Smooth muscle cell (in vitro differentiated cells): ENCODE measurements at regions not wholly inside any gene's neighbourhood (a gene's known extent, or its start where the extent isn't known, plus 50 kb on each side); places are given as distances from the start of the nearest gene placed in this dataset.

Source experiments
- DNase-seq: peaks from one replicate; lab custom pipeline; 2025; ENCODE audit not compliant: unreplicated experiment; lab: John Stamatoyannopoulos, UW
- H2AFZ ChIP-seq: fragments of 200-600 bp; sonication (generic); 2 replicates; pipeline ENCODE4 v1.6.0; 2016; ENCODE audit warnings: antibody characterized with exemption, low read depth, mild to moderate bottlenecking
- H3F3A ChIP-seq: fragments of 200-600 bp; sonication (generic); 2 replicates; pipeline ENCODE4 v1.6.0; 2017; ENCODE audit warnings: antibody characterized with exemption, low read depth
- H3K27ac ChIP-seq: fragments of 200-600 bp; sonication (generic); 2 replicates; pipeline ENCODE4 v1.5.1; 2016; ENCODE audit warnings: low read depth, mild to moderate bottlenecking
- H3K27me3 ChIP-seq: fragments of 200-600 bp; sonication (generic); 2 replicates; pipeline ENCODE4 v1.6.1; 2016; ENCODE audit warnings: low read depth, mild to moderate bottlenecking
- H3K36me3 ChIP-seq: fragments of 200-600 bp; sonication (generic); 2 replicates; pipeline ENCODE4 v1.5.1; 2016; ENCODE audit warnings: low read depth
- H3K4me1 ChIP-seq: fragments of 200-600 bp; sonication (generic); 2 replicates; pipeline ENCODE4 v1.5.1; 2016; ENCODE audit warnings: low read depth
- H3K4me2 ChIP-seq: fragments of 200-600 bp; sonication (generic); 2 replicates; pipeline ENCODE4 v1.6.0; 2016; ENCODE audit warnings: mild to moderate bottlenecking
- H3K4me3 ChIP-seq: fragments of 200-600 bp; sonication (generic); 2 replicates; pipeline ENCODE4 v1.5.1; 2016; ENCODE audit warnings: mild to moderate bottlenecking
- H3K79me2 ChIP-seq: fragments of 200-600 bp; sonication (generic); 2 replicates; pipeline ENCODE4 v1.6.0; 2016; ENCODE audit warnings: low read depth, mild to moderate bottlenecking
- H3K9ac ChIP-seq: fragments of 200-600 bp; sonication (generic); 2 replicates; pipeline ENCODE4 v1.6.0; 2016; ENCODE audit warnings: low read depth
- H3K9me3 ChIP-seq: fragments of 200-600 bp; sonication (generic); replicated peaks from 2 replicates; pipeline ENCODE4 v1.5.1; 2016; ENCODE audit warnings: low read depth
- H4K20me1 ChIP-seq: fragments of 200-600 bp; sonication (generic); 2 replicates; pipeline ENCODE4 v1.6.0; 2016; ENCODE audit warnings: low read depth
- WGBS: methylation state at CpG from one replicate; pipeline ENCODE4 v1.1.7; 2016; ENCODE audit warnings: low lambda C conversion rate; 5-methylcytosine and 5-hydroxymethylcytosine counted together
- TF ChIP-seq, protein P1 (sequence below): fragments of 200-600 bp; sonication (generic); IDR thresholded peaks from 2 replicates; pipeline ENCODE4 v1.5.1; 2017; ENCODE audit warnings: borderline replicate concordance, mild to moderate bottlenecking, antibody characterized with exemption; ENCODE audit not compliant: insufficient read depth, poor library complexity, severe bottlenecking

DNA sequence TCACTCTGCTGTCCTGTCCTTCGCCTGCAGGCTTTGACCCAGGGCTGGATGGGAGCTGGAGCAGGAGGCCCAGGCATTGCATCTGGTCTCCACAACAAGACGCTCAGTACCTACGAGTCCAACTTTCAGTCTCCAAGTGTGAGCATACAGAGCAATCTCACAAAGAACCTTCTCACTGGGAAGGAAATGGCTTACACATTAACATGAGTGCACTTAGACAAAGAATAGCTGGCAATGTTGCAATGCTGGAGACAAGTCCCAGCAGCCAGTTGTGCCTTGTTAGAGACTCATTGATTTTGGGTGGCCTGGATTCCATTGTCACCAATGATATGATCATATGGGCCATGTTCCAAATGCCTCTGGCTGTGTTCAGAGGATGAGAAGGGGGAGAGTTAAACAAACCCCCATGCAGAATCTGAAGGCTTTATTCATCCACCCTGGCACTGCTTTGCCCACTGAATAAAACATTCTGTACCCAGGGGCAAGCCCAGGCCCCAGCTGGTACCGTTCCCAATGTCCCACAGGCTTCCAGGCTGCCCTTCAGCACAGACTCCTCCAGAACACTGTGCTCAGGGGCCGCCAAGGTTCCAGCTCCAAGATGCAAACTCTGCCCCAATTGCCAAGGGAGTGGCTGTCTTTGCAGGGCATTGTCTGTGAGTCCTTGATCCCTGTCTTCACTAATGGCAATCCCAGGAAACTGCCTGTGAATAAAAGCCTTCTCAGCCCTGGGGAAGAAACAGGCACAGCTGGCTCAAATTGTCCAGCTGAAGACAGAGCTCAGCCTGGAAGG, 185.5 kb downstream of the HSD17B3 start:
- Histone ChIP-seq H3K4me3 (no peak overlapping the region), H3K9ac (no peak overlapping the region), H3K36me3 (no peaks in the 10 kb centered on the region), H3K4me2 (no peak overlapping the region), H3K9me3 (no peaks in the 10 kb centered on the region), H3K4me1 (no peaks in the 10 kb centered on the region), H3F3A (no peaks in the 10 kb centered on the region), H4K20me1 (no peaks in the 10 kb centered on the region), H3K27me3 (no peaks in the 10 kb centered on the region), H3K79me2 (no peaks in the 10 kb centered on the region), H3K27ac (no peak overlapping the region), H2AFZ (no peak overlapping the region)
- no peak for DNase-seq
- 96% methylated on average over 5 of the region's 5 CpGs for WGBS
- TF ChIP-seq, protein P1, sequence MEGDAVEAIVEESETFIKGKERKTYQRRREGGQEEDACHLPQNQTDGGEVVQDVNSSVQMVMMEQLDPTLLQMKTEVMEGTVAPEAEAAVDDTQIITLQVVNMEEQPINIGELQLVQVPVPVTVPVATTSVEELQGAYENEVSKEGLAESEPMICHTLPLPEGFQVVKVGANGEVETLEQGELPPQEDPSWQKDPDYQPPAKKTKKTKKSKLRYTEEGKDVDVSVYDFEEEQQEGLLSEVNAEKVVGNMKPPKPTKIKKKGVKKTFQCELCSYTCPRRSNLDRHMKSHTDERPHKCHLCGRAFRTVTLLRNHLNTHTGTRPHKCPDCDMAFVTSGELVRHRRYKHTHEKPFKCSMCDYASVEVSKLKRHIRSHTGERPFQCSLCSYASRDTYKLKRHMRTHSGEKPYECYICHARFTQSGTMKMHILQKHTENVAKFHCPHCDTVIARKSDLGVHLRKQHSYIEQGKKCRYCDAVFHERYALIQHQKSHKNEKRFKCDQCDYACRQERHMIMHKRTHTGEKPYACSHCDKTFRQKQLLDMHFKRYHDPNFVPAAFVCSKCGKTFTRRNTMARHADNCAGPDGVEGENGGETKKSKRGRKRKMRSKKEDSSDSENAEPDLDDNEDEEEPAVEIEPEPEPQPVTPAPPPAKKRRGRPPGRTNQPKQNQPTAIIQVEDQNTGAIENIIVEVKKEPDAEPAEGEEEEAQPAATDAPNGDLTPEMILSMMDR, result no peak

GRCh38 chr9:96115836-96116235, 186.1 kb downstream of the HSD17B3 start:
- H3K4me1 ChIP-seq, result no peaks in the 10 kb centered on the region
- 90% methylated on average over 4 of the region's 4 CpGs for WGBS
- H3K4me3 ChIP-seq, result no peak overlapping the region
- H3K27me3 ChIP-seq, result no peaks in the 10 kb centered on the region
- H3F3A ChIP-seq, result no peaks in the 10 kb centered on the region
- no peaks in the 10 kb centered on the region for H4K20me1 ChIP-seq
- no peaks in the 10 kb centered on the region for H3K79me2 ChIP-seq
- no peak overlapping the region for H3K27ac ChIP-seq
- H3K9me3 ChIP-seq, result no peaks in the 10 kb centered on the region
- no peaks in the 10 kb centered on the region for H3K36me3 ChIP-seq
- no peak overlapping the region for H2AFZ ChIP-seq
- no peak overlapping the region for H3K4me2 ChIP-seq
- no peak for DNase-seq
- TF ChIP-seq, protein P1, result no peak
- H3K9ac ChIP-seq, result no peak overlapping the region

DNA sequence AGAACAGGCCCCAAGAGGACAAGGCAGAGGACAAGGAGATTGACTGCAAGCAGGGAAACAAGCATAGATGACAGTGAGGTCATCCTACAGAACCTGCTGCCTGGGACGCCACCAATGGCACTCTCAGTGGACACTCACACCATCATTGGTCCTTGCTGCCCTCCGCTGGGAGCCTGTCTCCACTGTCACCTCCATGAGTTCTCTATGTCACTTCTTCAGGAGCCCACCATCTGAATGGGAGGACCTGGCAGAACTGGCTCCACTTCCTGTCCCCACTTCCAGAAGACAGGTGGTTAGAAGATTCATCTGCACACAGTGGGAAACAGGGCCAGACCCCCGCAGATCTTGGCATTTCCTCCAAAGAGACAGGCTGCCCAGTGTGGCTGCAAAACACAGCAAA, 188.9 kb downstream of the HSD17B3 start:
- WGBS, result 97% methylated on average over 3 of the region's 3 CpGs
- no peaks in the 10 kb centered on the region for H4K20me1 ChIP-seq
- H3K4me1 ChIP-seq, result no peaks in the 10 kb centered on the region
- H3K4me3 ChIP-seq, result no peak overlapping the region
- no peaks in the 10 kb centered on the region for H3K36me3 ChIP-seq
- H3K9me3 ChIP-seq, result no peaks in the 10 kb centered on the region
- no peaks in the 10 kb centered on the region for H3K27me3 ChIP-seq
- no peak overlapping the region for H2AFZ ChIP-seq
- no peak for DNase-seq
- no peak overlapping the region for H3K4me2 ChIP-seq
- H3F3A ChIP-seq, result no peaks in the 10 kb centered on the region
- no peak overlapping the region for H3K27ac ChIP-seq
- no peaks in the 10 kb centered on the region for H3K79me2 ChIP-seq
- TF ChIP-seq, protein P1, result no peak
- no peak overlapping the region for H3K9ac ChIP-seq
